Neutrophil (primary cell): ENCODE measurements at regions not wholly inside any gene's neighbourhood (a gene's known extent, or its start where the extent isn't known, plus 50 kb on each side); places are given as distances from the start of the nearest gene placed in this dataset.

Source experiments
- H3K27ac ChIP-seq: fragments of 200-600 bp; sonication (generic); 2 replicates; pipeline ENCODE4 v1.5.1; 2016; ENCODE audit warnings: mild to moderate bottlenecking, moderate library complexity
- H3K27me3 ChIP-seq: fragments of 200-600 bp; sonication (generic); 2 replicates; pipeline ENCODE4 v1.6.0; 2016; ENCODE audit warnings: mild to moderate bottlenecking
- H3K36me3 ChIP-seq: fragments of 200-600 bp; sonication (generic); 2 replicates; pipeline ENCODE4 v1.5.1; 2017
- H3K4me1 ChIP-seq, 2 experiments: fragments of 200-600 bp in 1 of 2; sonication (generic) in 1 of 2; 1 replicate in 1 of 2; 2 replicates in 1 of 2; pipeline versions ENCODE4 v1.5.1 to v1.6.1; 2013 to 2016; ENCODE audit warnings: low read depth in 1 of 2, low read length in 1 of 2, mild to moderate bottlenecking in 1 of 2, moderate library complexity in 1 of 2; ENCODE audit not compliant: control insufficient read depth in 1 of 2, insufficient read depth in 1 of 2
- H3K4me3 ChIP-seq, 2 experiments: fragments of 200-600 bp in 1 of 2; sonication (generic) in 1 of 2; 1 replicate in 1 of 2; 2 replicates in 1 of 2; pipeline ENCODE4 v1.5.1; 2013 to 2016; ENCODE audit warnings: low read depth in 1 of 2, low read length in 1 of 2, mild to moderate bottlenecking in 1 of 2, moderate library complexity in 1 of 2
- H3K9me3 ChIP-seq: fragments of 200-600 bp; sonication (generic); 2 replicates; pipeline ENCODE4 v1.5.1; 2016
- TF ChIP-seq, protein P1 (sequence below): fragments of 200-600 bp; sonication (generic); IDR thresholded peaks from 2 replicates; pipeline ENCODE4 v1.5.1; 2016; ENCODE audit warnings: antibody characterized with exemption

DNA sequence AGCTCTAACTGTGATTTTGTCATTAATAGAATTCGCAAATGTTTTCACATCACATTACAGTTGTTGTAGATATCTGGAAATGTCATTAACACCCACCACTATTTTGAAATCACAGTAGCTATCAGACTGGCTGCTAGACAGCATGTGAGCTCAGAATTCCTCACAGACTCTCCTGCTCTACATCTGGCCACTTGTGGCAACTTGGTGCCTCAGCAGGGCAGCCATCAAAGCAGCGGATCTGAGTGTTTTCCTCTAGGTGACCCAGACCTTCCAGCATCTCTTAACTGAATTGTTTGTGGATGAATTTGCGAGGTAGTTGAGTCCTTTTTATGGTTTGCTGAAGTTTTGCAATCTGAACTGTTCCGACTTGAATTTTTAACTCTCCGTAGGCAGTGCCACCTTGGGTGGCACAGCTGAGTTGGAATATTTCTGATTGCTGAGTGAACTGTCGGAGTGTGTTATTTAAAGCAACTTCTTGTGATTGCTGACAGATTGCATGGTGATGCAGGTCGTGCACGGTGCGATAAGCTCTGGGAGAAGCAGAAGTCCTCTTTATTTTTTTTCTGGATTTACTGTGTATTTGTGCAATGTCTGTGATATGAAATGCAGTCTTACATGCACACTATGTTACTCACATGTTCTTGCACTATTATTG, 114.0 kb upstream of the PLET1 start:
- Histone ChIP-seq H3K27me3 (no peaks in the 10 kb centered on the region), H3K4me3 (no peak overlapping the region), H3K4me1 (no peaks in the 10 kb centered on the region), H3K27ac (no peak overlapping the region), H3K36me3 (no peaks in the 10 kb centered on the region), H3K9me3 (no peaks in the 10 kb centered on the region)
- TF ChIP-seq, protein P1, sequence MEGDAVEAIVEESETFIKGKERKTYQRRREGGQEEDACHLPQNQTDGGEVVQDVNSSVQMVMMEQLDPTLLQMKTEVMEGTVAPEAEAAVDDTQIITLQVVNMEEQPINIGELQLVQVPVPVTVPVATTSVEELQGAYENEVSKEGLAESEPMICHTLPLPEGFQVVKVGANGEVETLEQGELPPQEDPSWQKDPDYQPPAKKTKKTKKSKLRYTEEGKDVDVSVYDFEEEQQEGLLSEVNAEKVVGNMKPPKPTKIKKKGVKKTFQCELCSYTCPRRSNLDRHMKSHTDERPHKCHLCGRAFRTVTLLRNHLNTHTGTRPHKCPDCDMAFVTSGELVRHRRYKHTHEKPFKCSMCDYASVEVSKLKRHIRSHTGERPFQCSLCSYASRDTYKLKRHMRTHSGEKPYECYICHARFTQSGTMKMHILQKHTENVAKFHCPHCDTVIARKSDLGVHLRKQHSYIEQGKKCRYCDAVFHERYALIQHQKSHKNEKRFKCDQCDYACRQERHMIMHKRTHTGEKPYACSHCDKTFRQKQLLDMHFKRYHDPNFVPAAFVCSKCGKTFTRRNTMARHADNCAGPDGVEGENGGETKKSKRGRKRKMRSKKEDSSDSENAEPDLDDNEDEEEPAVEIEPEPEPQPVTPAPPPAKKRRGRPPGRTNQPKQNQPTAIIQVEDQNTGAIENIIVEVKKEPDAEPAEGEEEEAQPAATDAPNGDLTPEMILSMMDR, result no peak

GRCh38 chr11:112377946-112378345, 117.3 kb upstream of the PLET1 start:
- TF ChIP-seq, protein P1, result no peak
- Histone ChIP-seq H3K4me1 (no peaks in the 10 kb centered on the region), H3K27me3 (no peaks in the 10 kb centered on the region), H3K9me3 (no peaks in the 10 kb centered on the region), H3K36me3 (no peaks in the 10 kb centered on the region), H3K27ac (no peak overlapping the region), H3K4me3 (no peak overlapping the region)

DNA sequence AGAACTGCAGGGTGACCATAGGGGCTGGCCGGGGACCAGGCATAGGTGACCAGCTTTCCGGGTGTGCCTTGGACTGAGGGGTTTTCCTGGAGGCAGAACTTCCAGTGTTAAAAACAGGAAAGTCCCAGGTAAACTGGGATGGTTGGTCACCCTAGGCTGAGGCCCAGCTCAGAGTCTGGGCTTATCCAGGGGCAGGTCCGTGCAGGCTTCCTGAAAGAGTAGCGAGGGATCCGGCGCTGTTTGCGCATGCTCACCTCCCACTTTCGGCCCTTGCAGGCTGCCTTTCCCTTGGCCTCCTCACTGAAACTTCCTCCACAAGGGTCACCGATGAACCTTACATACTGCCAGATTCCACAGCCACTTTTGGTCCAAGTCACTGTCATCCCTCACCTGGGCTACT, 119.8 kb upstream of the PLET1 start:
- Histone ChIP-seq H3K27ac (no peak overlapping the region), H3K4me3 (no peak overlapping the region), H3K27me3 (peaks cover 9% of the 10 kb centered on the region), H3K36me3 (no peaks in the 10 kb centered on the region), H3K9me3 (no peaks in the 10 kb centered on the region), H3K4me1 (no peaks in the 10 kb centered on the region)
- TF ChIP-seq, protein P1, result no peak

- no peak overlapping the region for H3K4me3 ChIP-seq
- H3K4me1 ChIP-seq, result no peaks in the 10 kb centered on the region
- H3K9me3 ChIP-seq, result no peaks in the 10 kb centered on the region
- peaks cover 9% of the 10 kb centered on the region for H3K27me3 ChIP-seq
- TF ChIP-seq, protein P1, result no peak
- H3K36me3 ChIP-seq, result no peaks in the 10 kb centered on the region
- H3K27ac ChIP-seq, result no peak overlapping the region
Observed at GRCh38 chr11:112381578-112381977, 120.9 kb upstream of the PLET1 start.

DNA sequence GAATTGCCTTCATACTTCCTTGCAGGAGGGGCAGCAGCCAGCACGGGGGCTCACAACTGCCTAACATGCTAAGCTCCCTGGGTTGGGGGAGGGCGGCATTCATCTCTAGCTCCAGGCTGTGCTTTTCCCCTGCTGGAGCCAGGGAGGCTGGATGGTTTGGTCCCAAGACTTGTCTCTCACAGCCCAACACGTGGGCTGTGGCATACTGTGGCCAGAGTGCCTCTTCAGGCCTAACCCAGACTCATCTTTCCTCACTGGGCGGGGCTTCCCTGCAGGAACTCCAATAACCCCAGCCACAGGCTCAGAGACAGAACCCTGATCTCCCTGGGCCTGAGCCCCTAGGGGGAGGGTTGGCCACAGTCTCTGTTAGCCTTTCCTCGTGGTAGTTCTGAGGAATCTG, 121.9 kb upstream of the PLET1 start:
- Histone ChIP-seq H3K4me1 (no peaks in the 10 kb centered on the region), H3K9me3 (no peaks in the 10 kb centered on the region), H3K27ac (no peak overlapping the region), H3K4me3 (no peak overlapping the region), H3K27me3 (peaks cover 9% of the 10 kb centered on the region), H3K36me3 (no peaks in the 10 kb centered on the region)
- TF ChIP-seq, protein P1, result no peak
